GM19452 (cell line): ENCODE measurements at regions not wholly inside any gene's neighbourhood (a gene's known extent, or its start where the extent isn't known, plus 50 kb on each side); places are given as distances from the start of the nearest gene placed in this dataset.
A peak's percentile ranks its signal among the peaks of the same experiment; 100 is the strongest.

Experiments
- ATAC-seq: cut with Tn5 transposase; IDR thresholded peaks from one replicate; pipeline ENCODE4 v1.9.1; 2021; ENCODE audit not compliant: unreplicated experiment

DNA sequence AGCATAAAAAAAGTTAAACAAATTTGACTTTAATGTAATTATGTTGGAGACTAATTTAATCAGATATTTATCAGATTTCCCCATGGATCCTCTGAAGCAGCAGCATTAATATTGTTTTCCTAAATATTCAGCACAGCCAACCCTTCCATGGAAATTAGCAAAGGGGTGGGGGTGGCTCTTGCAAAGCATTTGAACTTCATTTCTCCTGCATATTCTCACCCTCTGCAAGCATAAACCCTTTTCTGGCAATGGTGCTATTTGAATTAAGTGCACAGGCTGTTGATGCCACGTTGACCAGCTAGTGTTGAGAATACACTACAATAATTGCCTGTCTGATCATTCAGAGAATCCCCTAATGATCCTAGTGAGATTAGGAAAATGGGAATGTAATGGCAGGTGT is 488.1 kb upstream of the KLF12 start:
- ATAC-seq = no peak

DNA sequence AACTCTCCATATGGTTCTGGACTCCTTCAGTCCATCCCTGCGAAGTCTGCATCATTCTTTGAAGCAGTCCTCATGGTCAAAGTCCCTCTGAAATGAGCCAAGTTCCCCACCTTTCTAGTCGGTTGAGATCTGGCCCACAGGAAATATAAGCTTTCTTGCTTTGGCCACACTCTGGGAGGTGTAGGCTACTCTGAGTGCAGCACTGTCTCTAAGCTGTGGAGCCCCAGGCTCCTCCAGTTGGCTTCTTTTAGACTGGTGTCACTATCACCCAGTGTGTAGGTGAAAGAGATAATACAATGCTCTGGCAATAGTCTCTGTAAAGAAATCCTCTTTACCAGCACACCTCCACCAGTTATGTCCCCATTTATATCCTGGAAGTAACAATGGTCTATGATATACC is 486.5 kb upstream of the KLF12 start:
- ATAC-seq = no peak

DNA sequence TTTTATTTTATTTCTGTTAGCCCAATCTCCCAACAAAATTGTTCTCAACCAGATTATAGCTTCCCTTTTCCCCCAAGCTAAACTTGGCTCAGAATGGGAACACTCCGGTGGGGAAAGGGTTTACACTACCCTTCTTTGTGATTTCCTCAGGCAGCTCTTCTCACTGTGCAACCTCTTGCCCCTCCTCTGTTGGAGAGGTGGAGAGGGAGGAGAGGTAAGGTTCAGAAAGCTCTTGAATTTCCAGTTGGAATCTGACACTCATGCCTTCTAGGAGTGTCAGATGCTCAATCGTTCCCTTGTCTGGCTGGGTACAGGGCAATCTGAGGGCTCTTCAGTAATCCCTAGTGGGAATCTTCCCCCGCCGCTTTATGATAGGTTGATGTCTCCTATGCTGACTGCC is 486.1 kb upstream of the KLF12 start:
- no peak for ATAC-seq

DNA sequence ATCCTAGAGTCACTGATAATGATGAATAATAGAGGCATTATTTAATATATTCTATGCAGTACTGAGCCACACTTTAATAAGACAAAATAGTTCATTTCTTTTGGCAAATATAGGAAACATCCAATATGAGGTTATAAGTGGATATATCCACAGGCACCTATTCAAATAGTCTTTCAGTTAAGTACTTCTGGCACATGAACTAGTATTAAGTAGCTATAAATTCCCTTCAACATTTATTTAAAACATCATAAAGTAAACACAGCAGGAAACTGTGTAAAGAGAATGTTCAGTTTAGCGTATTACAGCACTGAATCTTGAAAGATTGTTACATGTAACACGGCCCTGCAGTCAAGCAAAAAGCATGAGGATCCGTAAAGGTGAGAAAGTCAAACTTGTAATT is 463.3 kb upstream of the KLF12 start:
- ATAC-seq = no peak

DNA sequence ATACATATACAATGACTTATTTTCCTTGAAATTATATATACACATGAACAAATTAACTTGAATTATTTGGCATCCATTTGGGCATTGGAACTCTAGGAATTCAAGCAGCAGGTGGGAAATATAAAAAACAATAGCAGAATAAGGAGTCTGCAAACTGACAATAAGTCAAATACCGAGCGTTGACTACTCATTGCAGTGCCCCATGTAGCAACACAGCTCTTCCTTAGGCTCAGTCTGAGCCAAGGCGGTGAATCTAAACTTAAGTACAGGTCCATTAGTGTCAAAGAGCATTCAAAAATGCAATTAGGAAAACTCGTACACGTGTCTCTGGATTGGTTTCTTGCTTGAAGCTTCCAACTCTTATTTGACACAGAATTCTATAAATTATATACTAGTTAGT is 462.5 kb upstream of the KLF12 start:
- no peak for ATAC-seq

DNA sequence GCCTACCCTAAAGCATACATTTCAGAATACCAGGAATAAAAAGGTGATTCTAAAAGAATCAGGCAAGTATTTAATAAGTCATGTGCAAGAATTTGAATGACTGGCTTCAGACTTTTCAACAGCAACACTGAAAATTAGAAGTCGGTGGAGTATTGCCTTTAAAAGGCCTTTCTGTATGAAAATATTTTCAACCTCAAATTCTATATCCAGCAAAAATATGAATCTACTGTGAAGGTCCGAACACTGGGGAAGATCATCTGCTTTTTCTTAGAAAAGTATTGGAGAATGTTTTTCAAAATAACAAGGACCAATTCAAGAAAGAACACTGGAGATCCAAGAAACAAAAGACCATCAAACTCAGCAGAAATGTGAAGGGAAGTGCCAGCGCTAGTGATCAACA is 459.5 kb upstream of the KLF12 start:
- no peak for ATAC-seq

DNA sequence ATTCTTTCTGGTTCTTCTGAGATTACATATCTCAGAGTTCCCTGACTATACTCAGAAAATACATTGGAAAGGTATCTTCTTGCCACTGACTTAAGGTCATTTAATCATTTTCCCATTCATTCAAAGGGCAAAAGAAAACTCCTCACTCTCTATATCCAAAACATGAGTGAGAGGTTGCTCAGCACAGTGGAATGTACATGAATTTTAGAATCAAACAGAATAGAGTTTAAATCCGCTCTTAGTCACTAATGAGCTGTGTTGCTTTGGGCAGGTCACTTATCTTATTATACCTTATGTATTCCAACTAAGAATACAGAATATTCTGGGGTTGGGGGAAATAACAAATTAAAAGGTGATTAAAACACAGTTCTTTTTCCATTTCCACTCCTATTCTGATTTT is 452.6 kb upstream of the KLF12 start:
- ATAC-seq = no peak

DNA sequence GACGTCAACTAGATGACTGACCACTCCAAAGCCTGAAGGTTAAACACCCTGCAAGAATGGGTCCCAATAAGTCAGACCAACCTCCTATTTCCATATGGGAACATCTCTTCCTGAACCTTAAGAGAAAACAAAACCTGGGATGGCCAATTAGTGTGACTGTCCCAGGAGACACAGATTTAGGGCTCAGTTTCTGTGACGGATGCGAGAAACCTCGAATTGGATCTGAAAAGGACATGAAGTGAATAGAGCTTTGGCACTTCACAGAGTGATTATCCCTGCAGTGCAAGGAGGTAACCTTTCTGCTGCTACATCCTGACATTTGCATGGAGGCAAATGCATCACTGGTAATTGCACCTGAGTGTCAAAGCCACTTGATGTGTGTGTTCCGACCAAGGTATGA is 442.2 kb upstream of the KLF12 start:
- no peak for ATAC-seq

DNA sequence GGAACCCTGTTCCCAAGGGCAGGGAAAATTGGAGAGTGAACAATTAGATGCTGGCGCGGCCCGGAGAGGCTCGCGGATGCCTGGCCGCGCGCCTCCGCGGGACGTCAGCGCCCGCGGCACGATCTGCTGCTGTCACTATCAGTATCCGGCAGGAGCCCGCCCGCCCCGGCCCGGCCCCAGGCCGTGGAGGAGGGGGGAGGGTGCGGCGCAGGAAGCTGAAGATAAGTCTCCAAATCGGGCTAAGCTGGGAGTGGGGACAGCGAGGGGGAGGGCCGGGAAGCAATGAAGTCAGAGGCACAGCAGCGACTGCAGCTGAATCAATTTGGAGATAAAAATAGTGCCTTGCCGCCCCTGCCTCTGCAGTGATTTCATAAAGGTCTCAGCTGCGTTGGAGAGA is 441.5 kb upstream of the KLF12 start:
- no peak for ATAC-seq

DNA sequence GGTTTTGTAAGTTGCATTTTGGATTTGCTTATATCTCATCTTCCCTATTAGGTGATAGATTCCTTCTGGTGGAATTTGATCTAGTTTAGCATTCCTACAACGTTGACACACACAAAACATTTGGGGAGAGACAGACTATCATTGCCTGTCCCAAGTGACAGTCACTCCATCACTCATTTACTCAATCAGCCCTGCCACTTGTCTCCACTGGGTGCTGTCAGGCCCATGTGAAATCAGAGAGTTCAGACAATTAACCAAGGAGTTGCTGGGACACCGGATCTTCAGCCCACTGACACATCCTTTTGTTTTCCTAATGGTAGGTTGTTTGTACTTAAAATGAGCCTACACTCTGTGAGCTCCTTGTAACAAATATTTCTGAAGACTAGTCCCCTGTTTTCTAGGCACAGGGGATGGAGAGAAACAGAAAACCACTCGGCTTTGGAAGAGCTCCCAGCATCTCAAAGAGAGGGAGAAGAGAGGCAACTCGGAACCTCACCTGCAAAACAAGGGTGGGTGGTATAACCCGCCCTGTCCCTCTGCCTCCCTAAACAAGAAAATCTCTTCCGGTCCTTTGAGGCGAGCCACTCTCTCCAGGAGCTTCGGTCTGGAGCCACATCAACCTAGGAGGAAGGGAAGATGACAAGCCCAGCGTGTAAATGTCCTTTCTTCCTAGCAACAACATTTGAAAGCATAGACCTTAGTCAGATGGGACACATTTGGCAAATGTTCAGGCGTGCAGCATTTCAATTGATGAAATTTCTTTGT is 440.9 kb upstream of the KLF12 start:
- ATAC-seq = no peak

DNA sequence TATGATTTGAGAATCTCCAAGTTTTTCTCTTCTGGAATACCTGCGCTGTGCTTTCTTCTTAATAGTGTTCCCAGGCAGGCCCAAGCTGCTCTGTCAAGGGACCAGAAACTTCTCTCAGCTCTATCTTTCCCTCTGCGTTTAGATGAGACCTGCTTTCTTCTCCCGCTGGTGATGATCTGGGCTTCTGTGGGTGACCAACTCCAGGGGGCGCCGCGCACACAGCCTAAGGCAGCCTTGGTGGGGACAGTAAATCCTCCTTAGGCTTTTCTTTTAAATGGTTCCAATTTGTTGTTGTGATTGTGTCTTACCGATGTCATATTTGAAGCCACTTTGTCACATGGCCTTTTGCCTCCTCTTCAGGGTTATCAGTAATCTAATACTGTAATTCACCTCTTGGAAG is 439.4 kb upstream of the KLF12 start:
- ATAC-seq = no peak

DNA sequence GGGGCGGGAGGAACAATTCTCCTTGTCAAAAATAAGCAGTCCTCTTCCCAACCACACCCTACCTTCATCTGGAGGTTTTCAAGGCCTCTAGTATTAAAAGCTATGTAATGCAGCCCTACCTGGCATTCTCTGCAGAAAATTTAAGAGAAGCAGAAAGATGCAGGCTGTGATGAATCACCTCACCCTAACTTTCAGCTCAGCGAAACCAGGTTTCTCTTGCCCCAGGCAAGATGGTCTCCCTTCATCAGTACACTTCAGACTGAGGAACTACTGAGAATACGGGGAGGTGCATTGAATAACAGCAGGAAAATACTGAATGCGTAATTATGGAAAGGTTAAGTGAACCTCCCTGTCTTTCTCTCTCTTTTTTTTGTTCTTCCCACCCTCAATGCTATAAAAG is 437.6 kb upstream of the KLF12 start:
- no peak for ATAC-seq

DNA sequence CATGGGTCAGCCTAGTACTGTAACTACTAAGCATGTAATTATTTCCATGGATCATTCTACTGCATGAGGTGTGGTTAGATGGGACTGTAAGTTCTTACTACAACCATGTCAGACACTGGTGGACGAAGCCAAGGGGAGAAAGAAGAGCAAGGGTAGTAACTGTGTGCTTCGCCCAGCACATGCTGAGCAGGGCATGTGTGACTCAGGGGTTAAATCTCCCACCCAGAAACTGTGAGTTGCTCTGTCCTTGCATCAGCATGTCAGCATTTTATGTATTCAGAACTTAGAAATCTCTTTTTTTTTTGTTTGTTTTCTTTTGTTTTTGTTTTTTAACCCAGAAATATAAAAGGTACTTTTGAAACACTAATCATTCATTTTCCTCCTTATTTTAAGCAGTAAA is 436.6 kb upstream of the KLF12 start:
- no peak for ATAC-seq

DNA sequence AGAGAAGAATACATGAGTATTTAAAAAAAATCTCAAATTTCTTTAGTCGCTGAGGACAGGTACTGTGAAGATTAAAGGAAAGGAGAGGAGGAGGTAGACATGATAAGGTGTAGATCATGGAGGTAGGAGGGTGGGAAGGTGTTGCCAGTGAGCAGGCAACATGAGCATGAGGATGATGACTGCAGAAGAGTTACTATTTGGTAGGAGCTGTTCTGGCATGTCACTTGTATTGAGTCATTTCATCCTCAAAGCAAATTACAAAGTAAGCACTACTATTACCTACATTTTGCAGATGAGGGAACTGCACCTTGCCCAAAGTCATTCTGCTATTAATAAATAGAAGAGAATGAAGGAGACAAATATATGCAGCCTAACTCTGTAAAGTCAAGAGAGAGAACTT is 435.8 kb upstream of the KLF12 start:
- ATAC-seq = no peak

DNA sequence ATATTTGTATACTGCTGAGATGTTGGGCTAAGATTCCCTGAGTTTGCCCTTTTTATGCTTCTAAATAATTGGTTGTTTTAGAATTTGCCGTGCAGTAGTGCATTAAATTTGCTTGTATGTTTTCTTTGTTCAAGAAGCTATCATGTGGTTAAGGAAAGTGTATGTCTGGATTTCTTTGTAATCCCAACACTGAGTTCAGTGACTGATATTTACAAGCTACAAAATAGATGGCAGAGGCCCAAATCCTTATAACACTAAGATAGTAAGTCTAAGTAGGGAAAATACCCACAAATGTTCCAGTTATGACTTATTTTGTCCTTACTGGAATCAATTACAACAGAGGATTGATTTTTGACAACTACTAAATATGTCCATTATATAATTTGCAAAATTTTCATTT is 435.0 kb upstream of the KLF12 start:
- ATAC-seq = no peak

DNA sequence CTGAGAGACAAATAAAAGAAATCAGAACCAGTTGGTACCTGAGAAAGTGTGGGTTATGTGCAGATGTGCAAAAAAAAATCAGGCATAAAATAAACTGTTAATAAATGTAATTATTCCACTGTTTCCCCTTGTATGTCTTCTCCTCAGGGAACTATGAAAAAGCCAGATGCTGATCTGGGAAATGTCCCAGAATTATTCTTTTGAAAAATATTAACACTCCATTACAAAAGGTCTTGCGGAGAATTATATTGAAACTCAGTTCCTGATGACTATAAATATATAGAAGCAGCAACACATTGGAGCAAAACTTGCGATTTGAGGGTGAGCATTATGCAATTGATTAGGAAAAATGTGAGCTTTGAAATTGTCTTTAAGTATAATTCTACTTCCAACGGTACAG is 433.3 kb upstream of the KLF12 start:
- no peak for ATAC-seq

DNA sequence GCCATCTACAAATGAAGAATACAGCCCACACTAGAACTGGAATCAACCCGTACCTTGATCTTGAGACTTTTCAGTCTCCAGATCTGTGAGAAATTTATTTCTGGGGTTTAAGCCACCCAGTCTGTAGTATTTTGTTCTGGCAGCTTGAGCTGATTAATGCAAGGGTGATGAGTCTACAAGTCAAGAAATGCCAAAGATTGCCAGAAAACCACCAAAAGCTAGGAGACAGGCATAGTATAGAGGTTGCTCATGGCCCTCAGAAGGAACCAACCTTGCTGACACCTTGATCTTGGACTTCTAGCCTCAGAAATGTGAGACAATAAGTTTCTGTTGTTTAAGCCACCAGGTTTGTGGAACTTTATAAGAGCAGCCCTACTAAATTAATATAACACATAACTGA is 428.2 kb upstream of the KLF12 start:
- no peak for ATAC-seq

DNA sequence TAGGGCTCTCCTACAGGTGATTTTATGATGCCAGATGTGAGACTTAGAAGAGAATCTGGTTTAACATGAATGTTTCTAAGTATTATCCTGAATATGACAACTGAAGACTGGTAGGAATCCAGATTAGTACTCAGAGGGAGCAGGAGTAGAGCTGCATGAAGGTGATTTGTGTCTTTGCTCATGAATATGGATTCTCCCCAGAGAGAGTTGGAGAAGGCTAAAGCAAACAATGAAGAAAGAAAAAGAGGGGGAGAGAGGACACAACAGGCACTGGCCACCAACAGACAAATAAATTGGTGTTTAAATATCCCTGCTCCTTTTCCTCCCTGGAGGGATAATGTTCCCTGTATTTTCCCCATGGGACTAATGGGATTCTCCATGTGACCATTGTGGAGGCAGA is 427.0 kb upstream of the KLF12 start:
- no peak for ATAC-seq

DNA sequence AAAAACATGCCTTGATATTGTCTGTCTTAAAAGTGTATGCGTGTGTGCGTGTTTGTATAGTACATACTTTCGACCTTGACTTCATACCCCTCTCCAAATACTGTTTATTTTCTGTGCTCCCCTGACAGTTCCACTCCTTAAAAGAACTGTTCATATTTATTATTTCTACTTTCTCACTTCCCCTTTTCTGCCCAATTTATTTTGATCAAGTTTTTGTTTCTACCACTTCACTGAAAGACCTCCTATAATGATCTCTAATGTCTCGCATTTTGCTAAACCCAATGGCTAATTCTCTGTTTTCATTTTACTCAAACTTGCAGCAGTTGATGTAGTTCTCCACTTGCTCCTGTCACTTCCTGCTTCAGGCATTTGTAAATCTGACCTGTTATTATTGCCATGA is 426.1 kb upstream of the KLF12 start:
- ATAC-seq = peak; percentile 78

DNA sequence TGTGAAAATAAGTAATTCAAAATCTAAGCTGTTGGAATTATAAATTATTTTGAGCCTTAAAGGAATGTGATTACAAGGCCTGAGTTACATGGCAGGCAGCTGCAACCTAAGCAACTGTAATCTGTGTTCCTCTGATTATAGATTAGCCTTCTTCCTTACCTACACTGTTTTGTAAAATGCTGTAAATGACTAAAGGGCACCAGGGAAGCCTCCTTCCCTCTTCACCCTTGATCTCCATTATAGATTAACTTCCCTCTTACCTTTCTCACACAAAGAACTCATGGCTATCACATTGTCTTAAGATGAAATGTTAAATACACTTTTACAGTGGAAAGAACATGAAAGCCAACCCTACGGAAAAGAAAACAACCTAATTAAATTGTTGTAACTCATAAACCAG is 423.7 kb upstream of the KLF12 start:
- ATAC-seq = no peak

DNA sequence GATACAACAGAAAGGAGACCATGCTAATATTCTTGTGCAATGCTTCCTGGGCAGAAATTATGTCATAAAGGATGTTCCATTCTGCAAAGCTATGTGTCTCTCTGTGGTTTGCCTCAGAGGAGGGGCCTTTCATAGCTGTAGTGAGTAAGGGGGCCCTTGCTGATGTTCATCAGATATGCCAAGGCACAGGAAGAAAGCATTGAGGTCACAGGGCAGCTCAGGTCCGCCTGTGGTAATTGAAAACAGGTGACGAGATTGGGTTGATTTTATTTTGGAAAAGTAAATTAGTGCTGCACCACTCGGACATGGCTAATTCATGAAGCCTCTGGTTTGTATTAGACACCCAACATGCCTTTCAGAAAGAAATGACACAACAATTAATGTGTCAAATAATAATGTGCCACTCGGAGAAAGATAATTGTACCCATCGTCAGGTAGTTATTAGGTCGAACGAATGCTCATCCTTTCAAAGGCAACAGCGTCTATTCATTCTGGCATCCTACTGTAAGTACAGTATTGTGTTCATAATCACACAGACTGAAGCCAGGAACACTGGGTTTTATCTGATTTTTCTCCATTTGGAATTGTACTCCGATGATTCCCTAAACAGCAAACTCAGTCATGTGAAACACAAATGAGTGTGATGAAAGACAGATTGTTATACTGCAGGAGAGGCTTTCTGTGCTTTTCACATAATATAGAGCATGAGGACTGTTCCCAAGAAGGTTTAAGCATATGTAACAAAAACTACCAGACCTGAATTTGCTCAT is 421.6 kb upstream of the KLF12 start:
- ATAC-seq = no peak

DNA sequence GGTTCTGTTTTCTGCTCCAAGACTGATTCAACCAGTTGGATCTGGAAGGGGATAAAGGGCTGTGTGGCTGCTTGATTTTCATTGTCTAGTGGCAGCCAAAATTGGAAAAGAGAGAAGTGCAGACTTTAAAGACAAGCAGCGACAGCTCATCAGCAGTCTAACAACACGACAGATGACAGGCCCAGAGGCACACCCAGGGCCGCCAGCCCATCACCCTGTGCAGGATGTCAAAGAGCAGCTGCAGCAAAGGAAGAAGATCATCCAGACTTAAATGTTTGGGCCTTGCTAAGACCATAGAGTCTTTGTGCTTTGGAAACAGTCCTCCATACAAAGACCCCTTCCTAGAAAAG is 421.0 kb upstream of the KLF12 start:
- no peak for ATAC-seq
